GM12892 (cell line): ENCODE measurements at regions not wholly inside any gene's neighbourhood (a gene's known extent, or its start where the extent isn't known, plus 50 kb on each side); places are given as distances from the start of the nearest gene placed in this dataset.
"Not testable (repeated sequence)": the region's sequence is repeated elsewhere in the genome, so short reads cannot be mapped to it uniquely, and the experiment has no call there.

Experiments used
- DNase-seq: peaks from one replicate; pipeline ENCODE4 v3.0.0; 2011; ENCODE audit not compliant: insufficient read length
- FAIRE-seq: peaks from 2 replicates; lab custom pipeline; 2011; peaks lifted over from hg19 to GRCh38; lab: Jason Lieb, UNC
- POLR2A ChIP-seq: IDR thresholded peaks from 2 replicates; pipeline ENCODE4 v1.6.1; 2011; ENCODE audit warnings: low read depth, low read length, control low read depth
- POLR2AphosphoS5 ChIP-seq: IDR thresholded peaks from 2 replicates; pipeline ENCODE4 v1.6.1; 2011; ENCODE audit warnings: low read depth, low read length, control low read depth
- TAF1 ChIP-seq: IDR thresholded peaks from 2 replicates; pipeline ENCODE4 v1.6.1; 2011; ENCODE audit warnings: low read depth, mild to moderate bottlenecking, control low read depth, low read length, borderline replicate concordance

DNA sequence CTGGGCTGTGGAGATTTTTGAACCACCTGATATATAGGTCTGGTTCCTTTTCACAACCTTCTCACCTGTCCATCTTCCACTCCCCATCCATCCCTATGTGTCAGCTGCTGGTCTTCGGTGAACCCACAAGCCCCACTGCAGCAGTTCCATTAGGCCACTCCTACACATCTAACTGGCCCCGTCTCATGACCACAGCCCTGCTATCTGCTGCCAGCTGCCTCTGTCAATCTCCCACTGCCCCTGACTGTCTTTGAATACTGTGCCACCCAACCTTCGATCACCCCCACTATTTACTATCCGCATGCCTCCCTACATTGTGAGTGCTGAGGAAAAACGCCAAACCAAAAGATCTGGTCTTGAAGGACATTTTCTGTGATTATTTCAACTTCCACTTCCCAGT, 795.4 kb downstream of the IGSF11 start:
- DNase-seq (no peak), FAIRE-seq (no peak)
- TF ChIP-seq TAF1 = no peak
- no peak for TF ChIP-seq POLR2A
- no peak for TF ChIP-seq POLR2AphosphoS5

GRCh38 chr3:118244761-118245160, 789.9 kb downstream of the IGSF11 start:
- FAIRE-seq (no peak), DNase-seq (no peak)
- TF ChIP-seq POLR2A = no peak
- TF ChIP-seq TAF1 = no peak
- no peak for TF ChIP-seq POLR2AphosphoS5

- FAIRE-seq (no peak), DNase-seq (no peak)
- TF ChIP-seq TAF1 = no peak
- TF ChIP-seq POLR2AphosphoS5 = no peak
- TF ChIP-seq POLR2A = no peak
Measured at GRCh38 chr3:118245312-118245711, 789.3 kb downstream of the IGSF11 start.

DNA sequence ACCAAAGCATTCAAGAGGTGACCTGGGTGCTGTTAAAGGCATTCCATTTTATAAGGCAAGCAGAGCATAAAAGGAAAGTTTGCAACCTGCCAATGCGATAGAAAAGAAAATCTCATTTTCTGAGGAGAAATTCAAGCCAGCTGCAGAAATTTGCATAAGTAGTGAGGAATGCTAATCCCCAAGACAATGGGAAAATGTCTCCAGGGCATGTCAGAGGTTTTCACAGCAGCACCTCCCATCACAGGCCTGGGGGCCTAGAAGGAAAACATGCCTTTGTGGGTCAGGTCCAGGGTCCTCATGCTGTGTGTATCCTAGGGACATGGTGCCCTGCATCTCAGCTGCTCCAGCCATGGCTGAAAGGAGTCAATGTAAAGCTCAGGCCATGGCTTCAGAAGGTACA, 775.8 kb downstream of the IGSF11 start:
- not testable (repeated sequence) for FAIRE-seq, DNase-seq

GRCh38 chr3:118262800-118263402, 771.7 kb downstream of the IGSF11 start:
- DNase-seq = no peak
- TF ChIP-seq POLR2AphosphoS5 (no peak), TAF1 (no peak), POLR2A (no peak)
- no peak for FAIRE-seq

DNA sequence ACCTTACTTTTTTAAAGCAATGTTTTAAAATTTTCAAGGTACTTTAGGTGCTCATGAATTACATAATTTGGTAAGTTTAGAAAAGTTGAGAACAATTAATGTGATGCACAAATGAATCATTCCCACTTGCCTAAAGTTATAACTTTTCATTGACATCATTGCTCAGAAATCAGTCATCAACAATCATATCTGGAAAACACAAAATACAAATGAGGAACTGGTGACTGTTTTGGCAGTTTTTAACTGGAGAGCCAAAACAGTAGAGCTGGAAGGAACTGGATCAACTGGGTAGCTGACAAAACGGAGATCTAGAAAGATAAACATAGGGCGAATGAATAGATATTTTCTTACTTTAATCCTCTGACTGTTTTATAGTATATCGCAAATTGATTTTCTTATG, 767.1 kb downstream of the IGSF11 start:
- DNase-seq (no peak), FAIRE-seq (no peak)
- TF ChIP-seq POLR2A = no peak

DNA sequence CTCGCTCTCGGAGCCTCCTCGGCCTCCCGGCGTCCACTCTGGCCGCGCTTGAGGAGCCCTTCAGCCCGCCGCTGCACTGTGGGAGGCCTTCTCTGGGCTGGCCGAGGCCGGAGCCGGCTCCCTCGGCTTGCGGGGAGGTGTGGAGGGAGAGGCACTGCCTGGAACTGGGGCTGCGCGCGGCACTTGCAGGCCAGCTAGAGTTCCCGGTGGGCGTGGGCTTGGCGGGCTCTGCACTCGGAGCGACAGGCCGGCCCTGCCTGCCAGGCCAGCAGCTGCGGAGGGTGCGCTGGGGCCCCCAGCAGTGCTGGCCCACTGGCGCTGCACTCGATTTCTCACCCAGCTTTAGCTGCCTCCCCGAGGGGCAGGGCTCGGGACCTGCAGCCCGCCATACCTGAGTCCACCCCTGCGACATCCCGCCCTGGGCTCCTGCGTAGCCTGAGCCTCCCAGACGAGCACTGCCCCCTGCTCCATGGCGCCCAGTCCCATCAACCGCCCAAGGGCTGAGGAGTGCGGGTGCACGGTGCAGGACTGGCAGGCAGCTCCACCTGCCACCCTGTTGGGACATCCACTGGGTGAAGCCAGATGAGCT, 765.0 kb downstream of the IGSF11 start:
- FAIRE-seq (no peak), DNase-seq (no peak)
- TF ChIP-seq POLR2AphosphoS5 (no peak), POLR2A (no peak), TAF1 (no peak)

GRCh38 chr3:118272991-118273390, 761.7 kb downstream of the IGSF11 start:
- FAIRE-seq (no peak), DNase-seq (no peak)
- TF ChIP-seq POLR2A (no peak), TAF1 (no peak), POLR2AphosphoS5 (no peak)

DNA sequence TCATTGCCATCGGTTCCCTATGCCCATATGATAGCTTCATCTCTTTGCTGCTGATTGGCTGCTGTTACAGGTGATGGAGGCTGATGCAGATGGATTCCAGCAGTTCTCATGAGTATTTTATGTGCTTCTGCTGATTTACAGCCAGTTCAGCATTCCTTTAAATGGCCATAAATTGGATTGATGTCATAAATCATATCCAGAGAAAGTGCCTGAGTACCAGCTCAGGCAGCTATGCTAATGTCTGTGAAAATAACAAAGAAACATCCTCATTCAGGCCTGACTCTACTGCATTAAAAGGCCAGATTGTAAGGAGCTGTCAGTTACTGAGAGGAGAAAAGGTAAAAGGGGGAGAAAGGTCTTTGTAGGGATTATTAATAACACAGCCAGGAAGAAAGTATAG, 756.8 kb downstream of the IGSF11 start:
- FAIRE-seq = no peak
- TF ChIP-seq POLR2A (no peak), TAF1 (no peak), POLR2AphosphoS5 (no peak)
- no peak for DNase-seq

- TF ChIP-seq TAF1 (no peak), POLR2AphosphoS5 (no peak), POLR2A (no peak)
- DNase-seq = no peak
- FAIRE-seq = no peak
Measured at GRCh38 chr3:118292841-118293240, 741.8 kb downstream of the IGSF11 start.

DNA sequence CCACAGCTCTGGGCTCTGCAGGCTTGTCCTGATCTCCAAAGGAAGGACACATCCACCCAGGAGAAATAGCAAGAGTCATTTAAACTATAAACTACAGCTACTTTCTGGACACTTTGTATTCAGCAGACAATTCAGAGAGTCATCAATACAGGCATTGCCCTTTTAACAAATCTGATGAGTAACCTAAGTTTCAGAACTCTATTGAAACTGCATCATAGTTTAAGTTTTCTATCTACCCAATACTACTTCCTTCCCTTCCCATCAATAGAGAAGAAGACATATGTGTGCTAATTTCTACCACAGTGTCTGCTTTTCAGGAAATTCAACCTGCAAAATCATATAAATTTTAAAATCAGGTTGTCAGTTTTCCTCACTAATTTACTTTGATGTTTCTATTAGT, 736.5 kb downstream of the IGSF11 start:
- no peak for DNase-seq
- FAIRE-seq = no peak
- TF ChIP-seq TAF1 (no peak), POLR2AphosphoS5 (no peak), POLR2A (no peak)

DNA sequence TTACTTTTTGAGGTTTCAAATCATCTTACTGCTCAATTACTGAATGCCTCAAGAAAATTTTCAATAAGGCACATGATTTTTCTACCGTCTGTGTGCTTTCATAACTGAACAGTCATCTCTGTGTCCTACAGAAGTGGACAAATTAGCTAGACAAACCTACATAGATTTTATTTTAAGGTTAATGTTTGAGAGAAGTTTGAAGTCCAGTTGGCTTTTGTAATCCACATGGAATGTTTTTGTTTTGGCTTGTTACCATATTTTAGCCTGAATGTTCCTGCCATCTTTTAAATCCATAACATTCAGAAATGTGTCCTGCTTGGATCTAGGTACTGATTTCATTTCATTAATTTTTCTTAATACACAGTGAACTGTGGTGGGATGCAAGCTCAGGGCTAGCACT, 730.1 kb downstream of the IGSF11 start:
- no peak for FAIRE-seq
- DNase-seq = no peak
- TF ChIP-seq POLR2AphosphoS5 (no peak), POLR2A (no peak), TAF1 (no peak)
